Heart right ventricle (tissue), 16 donors: ENCODE measurements at regions not wholly inside any gene's neighbourhood (a gene's known extent, or its start where the extent isn't known, plus 50 kb on each side); places are given as distances from the start of the nearest gene placed in this dataset.

Experiments used
- ATAC-seq, 8 donors: fragments of 200-7000 bp; cut with Tn5 transposase; one replicate each; pipeline ENCODE4 v1.9.1; 2020; ENCODE audit warnings: mild to moderate bottlenecking in 8 of 8, moderate library complexity in 8 of 8, moderate number of reproducible peaks in 1 of 8
- DNase-seq, 2 donors: peaks; one replicate each; pipeline ENCODE4 v3.0.0-alpha.2; 2020
- H3K27ac ChIP-seq, 10 donors: fragments of 200-600 bp; sonication (generic) in 2 of 10; one replicate each; pipeline versions ENCODE4 v1.5.0 to v1.8.0; 2020 to 2022; ENCODE audit warnings: mild to moderate bottlenecking in 3 of 10
- H3K27me3 ChIP-seq, 7 donors: fragments of 200-600 bp; one replicate each; pipeline ENCODE4 v1.8.0; 2021 to 2022; ENCODE audit warnings: mild to moderate bottlenecking in 2 of 7
- H3K36me3 ChIP-seq, 9 donors: fragments of 200-600 bp; sonication (generic) in 1 of 9; one replicate each; pipeline versions ENCODE4 v1.5.0 to v1.8.0; 2020 to 2022; ENCODE audit warnings: mild to moderate bottlenecking in 2 of 9
- H3K4me1 ChIP-seq, 9 donors: fragments of 200-600 bp; sonication (generic) in 1 of 9; one replicate each; pipeline versions ENCODE4 v1.5.0 to v1.8.0; 2020 to 2022; ENCODE audit warnings: mild to moderate bottlenecking in 4 of 9
- H3K4me3 ChIP-seq, 10 donors: fragments of 200-600 bp; sonication (generic) in 2 of 10; one replicate each; pipeline versions ENCODE4 v1.5.0 to v1.8.0; 2020 to 2022; ENCODE audit warnings: mild to moderate bottlenecking in 7 of 10, moderate library complexity in 2 of 10
- H3K9me3 ChIP-seq, 11 donors: fragments of 200-600 bp in 10 of 11; sonication (generic) in 2 of 11; one replicate each; pipeline versions ENCODE4 v1.5.0 to v1.8.0; 2013 to 2022; ENCODE audit warnings: mild to moderate bottlenecking in 2 of 11, control low read depth in 1 of 11, moderate library complexity in 1 of 11
- WGBS, 2 donors: extraction: QIAGEN DNeasy Blood & Tissue Kit; methylation state at CpG; one replicate each; pipeline ENCODE4 v1.1.7; 2013; ENCODE audit warnings: inconsistent platforms in 1 of 2; 5-methylcytosine and 5-hydroxymethylcytosine counted together
- intact Hi-C, 10 donors: fragments of 100-400 bp; cut with DNase I; formaldehyde crosslinking; loops; one replicate each; pipeline versions ENCODE4 v1.11.1 to v1.14.2; 2022
- TF ChIP-seq, protein P1 (sequence below), 9 donors: fragments of 200-600 bp; sonication (generic) in 2 of 9; IDR thresholded peaks; one replicate each; pipeline versions ENCODE4 v1.5.0 to v1.8.0; 2021 to 2022; ENCODE audit warnings: antibody characterized with exemption in 9 of 9, mild to moderate bottlenecking in 5 of 9, moderate library complexity in 1 of 9
- donor health status: Arrhythmogenic right ventricular cardiomyopathy.
- donor health status: ischemic (EF 13 %, LVEDD 7.1; RV severe dilation, severe dysfunction).
- donor health status: healthy with polysubstance abuse.
- donor health status: DM: no; HTN: yes; CAD: no.
- donor health status: DM: no; HTN: no; CAD: no.
- donor health status: ischemic (EF 25% LVEDD 6.9; RV normal size, moderate dysfunction).
- donor health status: ischemic (EF 25% LVEDD 5.7; RV mildly dilated, moderate dysfunction).
- donor health status: healthy.
- donor health status: DM: yes; HTN: yes; CAD: no.
- donor health status: Ischemic cardiomyopathy.
- donor health status: ischemic (EF 35%, LVEDD 5.7; RV mildly dilated, moderate dysfunction).
- donor health status: nonischemic (EF 11% LVEDD 7.7; RV severe dilation, severe dysfunction).
- donor health status: DM: yes; HTN: yes; CAD: no.
- donor health status: PGD.
- donor health status: ischemic (EF 29% LVEDD 5.4; RV normal size, mild dysfunction).
- donor health status: nonischemic (EF 23%, LVEDD 6.1; RV moderate dilation, normal function).

DNA sequence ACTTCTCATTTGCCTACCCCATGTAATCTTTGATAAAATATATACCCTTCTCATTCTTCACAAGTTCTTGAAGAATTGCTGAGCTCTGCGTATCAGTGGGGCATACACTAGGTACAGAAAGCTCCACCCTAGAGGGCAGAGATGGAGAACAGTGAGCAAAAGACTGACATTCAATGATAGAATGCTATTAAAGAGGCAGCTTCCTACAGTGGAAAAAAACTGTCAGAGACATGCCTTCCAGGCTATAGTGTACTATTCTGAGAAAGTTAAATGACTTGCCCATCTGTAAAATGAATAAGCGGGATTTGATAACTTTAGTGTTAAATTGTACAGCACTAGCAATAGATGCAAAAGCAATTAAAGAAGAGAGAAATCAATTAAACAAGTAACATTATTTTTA, 172.8 kb downstream of the SUCNR1 start:
- H3K36me3 ChIP-seq: no peaks in the 10 kb centered on the region
- TF ChIP-seq, protein P1, sequence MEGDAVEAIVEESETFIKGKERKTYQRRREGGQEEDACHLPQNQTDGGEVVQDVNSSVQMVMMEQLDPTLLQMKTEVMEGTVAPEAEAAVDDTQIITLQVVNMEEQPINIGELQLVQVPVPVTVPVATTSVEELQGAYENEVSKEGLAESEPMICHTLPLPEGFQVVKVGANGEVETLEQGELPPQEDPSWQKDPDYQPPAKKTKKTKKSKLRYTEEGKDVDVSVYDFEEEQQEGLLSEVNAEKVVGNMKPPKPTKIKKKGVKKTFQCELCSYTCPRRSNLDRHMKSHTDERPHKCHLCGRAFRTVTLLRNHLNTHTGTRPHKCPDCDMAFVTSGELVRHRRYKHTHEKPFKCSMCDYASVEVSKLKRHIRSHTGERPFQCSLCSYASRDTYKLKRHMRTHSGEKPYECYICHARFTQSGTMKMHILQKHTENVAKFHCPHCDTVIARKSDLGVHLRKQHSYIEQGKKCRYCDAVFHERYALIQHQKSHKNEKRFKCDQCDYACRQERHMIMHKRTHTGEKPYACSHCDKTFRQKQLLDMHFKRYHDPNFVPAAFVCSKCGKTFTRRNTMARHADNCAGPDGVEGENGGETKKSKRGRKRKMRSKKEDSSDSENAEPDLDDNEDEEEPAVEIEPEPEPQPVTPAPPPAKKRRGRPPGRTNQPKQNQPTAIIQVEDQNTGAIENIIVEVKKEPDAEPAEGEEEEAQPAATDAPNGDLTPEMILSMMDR (IDR thresholded peaks at IDR 0.05): no peak
- peaks cover 0 to 16% (median 3%) of the 10 kb centered on the region in 9 donors for H3K4me1 ChIP-seq
- peak overlapping the region in 1 of 10 donors; percentile 65 for H3K27ac ChIP-seq
- DNase-seq (no peak), ATAC-seq (peak in 2 of 8 donors; percentile 38 to 52)
- no peak overlapping the region for H3K4me3 ChIP-seq
- H3K9me3 ChIP-seq: no peaks in the 10 kb centered on the region
- WGBS, 2 donors: 82 to 84% methylated on average over 2 of the region's 2 CpGs
- intact Hi-C loops: no loop called here
- no peaks in the 10 kb centered on the region for H3K27me3 ChIP-seq

DNA sequence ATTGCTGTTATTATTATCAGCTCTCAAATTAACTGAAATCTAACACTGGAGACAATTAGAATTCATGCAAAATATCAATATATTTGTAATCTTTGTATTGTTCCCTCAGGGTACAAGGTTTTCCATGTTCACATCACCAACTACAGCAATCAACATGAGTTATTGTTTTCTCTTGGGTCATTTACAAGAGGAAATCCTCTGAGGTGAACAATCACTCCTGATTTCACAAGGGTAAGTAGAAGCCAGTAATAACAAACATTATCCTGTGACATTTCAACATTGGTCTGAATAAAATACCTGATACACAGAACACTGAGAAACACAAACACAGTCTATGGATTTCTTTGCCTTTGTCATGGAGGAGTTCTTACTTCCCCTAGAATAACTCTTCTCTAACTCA, 174.0 kb downstream of the SUCNR1 start:
- intact Hi-C loops: no loop called here
- Histone ChIP-seq H3K27ac (peak overlapping the region in 5 of 10 donors; percentile 9 to 65 (median 38)), H3K4me1 (peaks cover 0 to 16% (median 3%) of the 10 kb centered on the region in 9 donors), H3K9me3 (no peaks in the 10 kb centered on the region), H3K36me3 (no peaks in the 10 kb centered on the region), H3K4me3 (no peak overlapping the region), H3K27me3 (no peaks in the 10 kb centered on the region)
- peak in 6 of 8 donors; percentile 27 to 85 (median 66) for ATAC-seq
- no peak for DNase-seq
- TF ChIP-seq, protein P1 (IDR thresholded peaks at IDR 0.05): no peak

DNA sequence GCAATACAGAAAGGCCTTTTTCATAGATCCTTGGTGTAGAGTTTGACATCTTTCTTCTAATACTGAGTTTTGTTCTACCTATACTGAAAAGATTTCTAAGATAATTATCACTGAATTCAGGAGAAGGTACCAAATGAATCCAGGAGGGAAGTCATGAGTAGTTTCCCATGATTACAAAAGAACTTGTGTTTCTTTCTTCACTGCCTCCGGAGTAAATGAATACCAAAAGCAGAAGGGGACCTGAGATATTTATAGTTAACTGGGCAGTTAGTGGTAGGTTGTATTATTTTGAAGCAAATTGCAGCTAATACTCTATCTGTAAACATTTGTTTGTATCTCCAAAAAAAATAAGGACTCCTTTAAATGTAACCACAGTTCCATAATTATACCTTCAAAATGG, 175.4 kb downstream of the SUCNR1 start:
- Histone ChIP-seq H3K9me3 (no peaks in the 10 kb centered on the region), H3K27ac (peak overlapping the region in 1 of 10 donors; percentile 65), H3K27me3 (no peaks in the 10 kb centered on the region), H3K36me3 (no peaks in the 10 kb centered on the region), H3K4me1 (peaks cover 0 to 16% (median 3%) of the 10 kb centered on the region in 9 donors), H3K4me3 (no peak overlapping the region)
- intact Hi-C loops: no loop called here
- ATAC-seq (no peak), DNase-seq (no peak)
- TF ChIP-seq, protein P1 (IDR thresholded peaks at IDR 0.05): no peak
- WGBS, 2 donors: 39 to 56% methylated on average over 1 of the region's 1 CpG

DNA sequence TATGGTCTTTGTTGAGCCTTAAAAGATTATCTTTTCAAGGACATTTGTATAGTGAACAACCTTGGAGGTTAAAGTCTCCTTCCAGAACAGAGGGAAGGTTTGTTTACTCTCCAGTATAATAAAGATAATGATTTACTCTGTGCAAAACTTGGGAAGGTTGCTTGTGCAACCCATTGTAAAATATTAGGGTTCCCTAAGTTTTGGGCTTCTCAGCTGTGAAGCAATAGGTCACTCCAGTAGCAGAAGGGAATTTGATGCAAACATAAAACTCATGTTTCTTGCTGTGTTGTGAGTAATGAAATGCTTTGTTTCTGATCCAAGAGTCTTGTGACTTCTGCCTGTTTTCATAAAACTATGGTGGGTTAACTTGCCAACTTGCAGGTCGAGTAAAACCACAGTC, 177.5 kb downstream of the SUCNR1 start:
- WGBS, 2 donors: 80 to 94% methylated on average over 1 of the region's 1 CpG

More for the DNA sequence above, 177.5 kb downstream of the SUCNR1 start:
- Histone ChIP-seq H3K4me1 (peaks cover 0 to 16% (median 3%) of the 10 kb centered on the region in 9 donors), H3K9me3 (no peaks in the 10 kb centered on the region), H3K27me3 (no peaks in the 10 kb centered on the region), H3K4me3 (no peak overlapping the region), H3K27ac (no peak overlapping the region), H3K36me3 (no peaks in the 10 kb centered on the region)
- DNase-seq: no peak
- intact Hi-C loops: no loop called here
- ATAC-seq: no peak
- TF ChIP-seq, protein P1 (IDR thresholded peaks at IDR 0.05): no peak
